Erythroblast (primary cell): ENCODE measurements at regions not wholly inside any gene's neighbourhood (a gene's known extent, or its start where the extent isn't known, plus 50 kb on each side); places are given as distances from the start of the nearest gene placed in this dataset.

Experiments
- GATA1 ChIP-seq: IDR thresholded peaks from 2 replicates; pipeline ENCODE4 v1.6.1; 2011; ENCODE audit warnings: low read depth, mild to moderate bottlenecking, control low read depth, low read length, moderate library complexity
- POLR2A ChIP-seq: IDR thresholded peaks from 2 replicates; pipeline ENCODE4 v1.6.1; 2011; ENCODE audit warnings: mild to moderate bottlenecking, low read length

- TF ChIP-seq POLR2A (no peak), GATA1 (no peak)
These were observed 639.7 kb upstream of the NR2F2 start for GRCh38 chr15:95690631-95691340.
